IMR-90 (cell line): ENCODE measurements at regions not wholly inside any gene's neighbourhood (a gene's known extent, or its start where the extent isn't known, plus 50 kb on each side); places are given as distances from the start of the nearest gene placed in this dataset.

ENCODE experiments used
- ATAC-seq: fragments of 200-7000 bp; cut with Tn5 transposase; 2 replicates; pipeline ENCODE4 v1.9.1; 2020; ENCODE audit warnings: low read depth, mild to moderate bottlenecking, moderate library complexity
- BruUV-seq: library from RNA; stranded (reverse); fragments of 400-500 nt; replicated peaks from 2 replicates; lab custom pipeline; 2021; lab: Mats Ljungman, UMichigan
- CTCF ChIA-PET: fragments of 300-600 bp; formaldehyde crosslinking; extraction: SDS; loops from one replicate; lab custom pipeline; 2021; ENCODE audit warnings: antibody characterized with exemption; lab: Yijun Ruan, JAX
- POLR2A ChIA-PET: fragments of 300-600 bp; sonication (Branson Sonifier 250); formaldehyde crosslinking; loops from one replicate; lab custom pipeline; 2022; ENCODE audit warnings: antibody characterized with exemption; ENCODE audit not compliant: unreplicated experiment; lab: Charles Lee
- DNase-seq: peaks from one replicate; pipeline ENCODE4 v3.0.0; 2013
- H2AFZ ChIP-seq: replicated peaks from 2 replicates; pipeline ENCODE3; 2013; ENCODE audit warnings: low read length, mild to moderate bottlenecking; ENCODE audit not compliant: poor library complexity
- H2AK5ac ChIP-seq: 2 replicates; pipeline ENCODE4 v1.6.1; 2013; ENCODE audit warnings: low read depth, low read length, inconsistent platforms
- H2AK9ac ChIP-seq: replicated peaks from 2 replicates; pipeline ENCODE3; 2013; ENCODE audit warnings: mild to moderate bottlenecking, low read depth, low read length, moderate library complexity; ENCODE audit not compliant: poor library complexity
- H2BK120ac ChIP-seq: 2 replicates; pipeline ENCODE4 v1.6.1; 2013; ENCODE audit warnings: low read depth, low read length, inconsistent platforms
- H2BK15ac ChIP-seq: 3 replicates; pipeline ENCODE4 v1.6.1; 2013; ENCODE audit warnings: low read depth, low read length, inconsistent platforms
- H2BK20ac ChIP-seq: 2 replicates; pipeline ENCODE4 v1.6.1; 2013; ENCODE audit warnings: low read depth, mild to moderate bottlenecking, inconsistent platforms, low read length, moderate library complexity
- H2BK5ac ChIP-seq: 2 replicates; pipeline ENCODE4 v1.6.1; 2013; ENCODE audit warnings: mild to moderate bottlenecking, low read depth, low read length, inconsistent platforms; ENCODE audit not compliant: poor library complexity, severe bottlenecking
- H3K14ac ChIP-seq: replicated peaks from 2 replicates; pipeline ENCODE4 v1.6.1; 2013; ENCODE audit warnings: low read depth, low read length, inconsistent platforms
- H3K18ac ChIP-seq: 2 replicates; pipeline ENCODE4 v1.6.1; 2013; ENCODE audit warnings: low read depth, low read length, control low read depth
- H3K23ac ChIP-seq: 2 replicates; pipeline ENCODE4 v1.6.1; 2013; ENCODE audit warnings: low read depth, low read length, inconsistent platforms
- H3K27ac ChIP-seq: 2 replicates; pipeline ENCODE4 v1.5.1; 2013; ENCODE audit warnings: mild to moderate bottlenecking, control low read depth, low read length; ENCODE audit not compliant: insufficient read depth
- H3K27me3 ChIP-seq: 2 replicates; pipeline ENCODE4 v1.6.1; 2013; ENCODE audit warnings: low read length; ENCODE audit not compliant: control insufficient read depth, insufficient read depth
- H3K36me3 ChIP-seq: 2 replicates; pipeline ENCODE4 v1.6.1; 2013; ENCODE audit warnings: low read length, mixed read lengths; ENCODE audit not compliant: control insufficient read depth, insufficient read depth
- H3K4ac ChIP-seq: 2 replicates; pipeline ENCODE4 v1.6.1; 2013; ENCODE audit warnings: low read depth, low read length, inconsistent platforms
- H3K4me1 ChIP-seq: 2 replicates; pipeline ENCODE4 v1.6.1; 2013; ENCODE audit warnings: low read length, mixed read lengths; ENCODE audit not compliant: control insufficient read depth, insufficient read depth
- H3K4me2 ChIP-seq: 2 replicates; pipeline ENCODE4 v1.6.1; 2013; ENCODE audit warnings: low read depth, mild to moderate bottlenecking, control low read depth, low read length, moderate library complexity
- H3K4me3 ChIP-seq: 2 replicates; pipeline ENCODE4 v1.5.1; 2013; ENCODE audit warnings: low read depth, mild to moderate bottlenecking, control low read depth, low read length, moderate library complexity; ENCODE audit not compliant: insufficient read depth
- H3K56ac ChIP-seq: 2 replicates; pipeline ENCODE4 v1.6.1; 2013; ENCODE audit warnings: low read length, inconsistent platforms; ENCODE audit not compliant: insufficient read depth; ENCODE audit errors: extremely low read depth
- H3K79me1 ChIP-seq, 2 experiments: 2 replicates each; pipeline ENCODE4 v1.6.1; 2013; ENCODE audit warnings: low read length in 2 of 2, inconsistent platforms in 1 of 2, low read depth in 1 of 2
- H3K9ac ChIP-seq: 2 replicates; pipeline ENCODE4 v1.6.1; 2013; ENCODE audit warnings: low read depth, low read length, control low read depth
- H3K9me1 ChIP-seq: 2 replicates; pipeline ENCODE4 v1.6.1; 2013; ENCODE audit warnings: low read length, inconsistent platforms; ENCODE audit not compliant: insufficient read depth
- H3K9me3 ChIP-seq: 2 replicates; pipeline ENCODE4 v1.6.1; 2013; ENCODE audit warnings: low read length; ENCODE audit not compliant: control insufficient read depth, insufficient read depth
- H4K20me1 ChIP-seq: 2 replicates; pipeline ENCODE4 v1.6.1; 2013; ENCODE audit warnings: low read length, inconsistent platforms; ENCODE audit not compliant: insufficient read depth
- H4K5ac ChIP-seq: 2 replicates; pipeline ENCODE4 v1.6.1; 2013; ENCODE audit warnings: mild to moderate bottlenecking, low read depth, low read length, control low read depth
- H4K8ac ChIP-seq, 2 experiments: 2 replicates each; pipeline ENCODE4 v1.6.1; 2013; ENCODE audit warnings: low read depth in 2 of 2, low read length in 2 of 2, control low read depth in 1 of 2, inconsistent platforms in 1 of 2
- H4K91ac ChIP-seq: 2 replicates; pipeline ENCODE4 v1.6.1; 2013; ENCODE audit warnings: low read depth, low read length, inconsistent platforms; ENCODE audit not compliant: insufficient read depth
- BHLHE40 ChIP-seq: fragments of 150-350 bp; IDR thresholded peaks from 2 replicates; pipeline ENCODE4 v1.6.1; 2016; ENCODE audit warnings: mild to moderate bottlenecking, low read depth, low read length
- CHD1 ChIP-seq: IDR thresholded peaks from 2 replicates; pipeline ENCODE4 v1.6.1; 2012; ENCODE audit warnings: low read depth, low read length, improper control_type of control experiment
- MAFK ChIP-seq: IDR thresholded peaks from 2 replicates; pipeline ENCODE4 v1.6.1; 2012; ENCODE audit warnings: low read depth, low read length, improper control_type of control experiment
- MXI1 ChIP-seq: IDR thresholded peaks from 2 replicates; pipeline ENCODE4 v1.6.1; 2012; ENCODE audit warnings: low read depth, mild to moderate bottlenecking, low read length, moderate library complexity, borderline replicate concordance
- NFE2L2 ChIP-seq: fragments of 150-350 bp; IDR thresholded peaks from 2 replicates; pipeline ENCODE4 v1.6.1; 2016; ENCODE audit warnings: low read depth, mild to moderate bottlenecking, low read length
- POLR2A ChIP-seq: IDR thresholded peaks from 2 replicates; pipeline ENCODE4 v1.6.1; 2012; ENCODE audit warnings: mild to moderate bottlenecking, low read depth, low read length
- RAD21 ChIP-seq: IDR thresholded peaks from 2 replicates; pipeline ENCODE4 v1.6.1; 2012; ENCODE audit warnings: low read length, improper control_type of control experiment
- RCOR1 ChIP-seq: IDR thresholded peaks from 2 replicates; pipeline ENCODE4 v1.6.1; 2012; ENCODE audit warnings: mild to moderate bottlenecking, low read length, improper control_type of control experiment; ENCODE audit not compliant: insufficient replicate concordance
- RFX5 ChIP-seq: IDR thresholded peaks from 2 replicates; pipeline ENCODE4 v1.8.0; 2012; ENCODE audit warnings: low read depth, mild to moderate bottlenecking, low read length, moderate library complexity
- SMC3 ChIP-seq: fragments of 150-350 bp; IDR thresholded peaks from 2 replicates; pipeline ENCODE4 v1.6.1; 2016; ENCODE audit warnings: low read depth, mild to moderate bottlenecking, antibody characterized with exemption, low read length, moderate library complexity
- USF2 ChIP-seq: fragments of 150-350 bp; IDR thresholded peaks from 2 replicates; pipeline ENCODE4 v1.6.1; 2017; ENCODE audit warnings: mild to moderate bottlenecking, antibody characterized with exemption, low read length, low read depth
- WGBS, 2 experiments: methylation state at CpG; one replicate each; pipeline versions ENCODE4 v1.1.5 to v1.1.7; 2013; ENCODE audit warnings: missing lambda C conversion rate in 2 of 2; ENCODE audit not compliant: insufficient read length in 1 of 2; ENCODE audit errors: extremely low coverage in 2 of 2; 5-methylcytosine and 5-hydroxymethylcytosine counted together
- dilution Hi-C: fragments of 300-500 bp; cut with HindIII; formaldehyde crosslinking; loops from one replicate; pipeline ENCODE4 v1.14.3; 2018; ENCODE audit warnings: low sequenced_read_pairs; ENCODE audit not compliant: unreplicated experiment
- in situ Hi-C: fragments of 300-500 bp; cut with MboI; formaldehyde crosslinking; loops from 3 replicates; pipeline ENCODE4 v1.14.3; 2019; ENCODE audit warnings: low sequenced_read_pairs, inconsistent platforms, mixed read lengths
- intact Hi-C: fragments of 100-400 bp; cut with micrococcal nuclease; formaldehyde crosslinking; loops from 2 replicates; pipeline ENCODE4 v1.10.0; 2022

DNA sequence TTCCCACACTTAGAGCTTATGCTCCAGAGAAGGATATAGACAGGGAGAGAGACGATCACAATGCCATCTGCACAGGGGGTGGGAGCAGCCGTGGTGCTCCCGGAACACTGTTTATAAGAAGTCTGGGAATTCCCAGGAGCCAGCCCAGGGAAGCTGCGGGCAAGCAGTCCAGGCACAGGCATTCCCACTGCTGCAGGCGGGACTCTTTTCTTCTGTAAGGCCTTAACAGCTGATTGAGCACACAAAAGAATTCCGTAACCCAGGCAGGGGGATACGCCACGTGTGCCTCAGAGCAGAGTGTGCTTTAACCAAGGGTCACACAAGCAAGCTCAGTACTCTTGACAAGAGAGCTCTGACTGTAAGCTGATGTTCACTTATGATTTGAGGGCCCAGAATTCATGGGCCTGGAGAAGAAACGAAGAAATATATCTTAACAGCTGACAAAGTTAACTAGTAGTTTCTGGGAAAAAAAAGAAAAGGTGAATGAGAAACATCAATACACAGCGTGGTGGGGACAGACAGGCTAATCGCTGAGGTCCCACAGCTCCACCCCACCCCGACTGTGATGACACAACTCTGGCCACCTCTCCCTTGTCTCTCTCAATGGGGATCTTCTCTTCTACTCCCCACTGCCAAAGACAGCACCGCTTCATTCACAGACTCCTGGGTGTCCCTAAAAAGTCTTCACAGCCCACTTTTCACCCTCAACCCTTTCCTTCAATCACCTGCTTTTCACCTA, 85.9 kb upstream of the SIMC1 start:
- POLR2A ChIA-PET, result no interaction called here
- in situ Hi-C loops, result no loop called here

More for the DNA sequence above, 85.9 kb upstream of the SIMC1 start:
- dilution Hi-C loops, result no loop called here
- Histone ChIP-seq H3K9ac (no peak overlapping the region), H3K23ac (no peak overlapping the region), H3K4me1 (peaks cover 21% of the 10 kb centered on the region), H3K9me3 (no peaks in the 10 kb centered on the region), H2AK9ac (no peak overlapping the region), H3K14ac (no peak overlapping the region), H4K8ac (no peak overlapping the region), H4K5ac (no peak overlapping the region; the same call in 1 of the 2 replicates), H2BK120ac (no peak overlapping the region), H4K91ac (peak overlapping the region; percentile 65; the same call in 1 of the 2 replicates), H3K79me1 (no peaks in the 10 kb centered on the region), H2AFZ (no peak overlapping the region), H3K18ac (0 out of 2 replicates have a peak overlapping the region, but pooled peaks have one; percentile 9), H3K9me1 (peaks cover 10% of the 10 kb centered on the region; the same call in 1 of the 2 replicates), H2BK5ac (no peak overlapping the region), H3K27ac (no peak overlapping the region), H3K4me3 (no peak overlapping the region), H3K56ac (no peak overlapping the region), H2AK5ac (peak overlapping the region; percentile 20; the same call in 1 of the 2 replicates), H2BK20ac (no peak overlapping the region), H3K4ac (0 out of 2 replicates have a peak overlapping the region, but pooled peaks have one; percentile 23), H2BK15ac (no peak overlapping the region), H3K36me3 (no peaks in the 10 kb centered on the region), H3K27me3 (peaks cover 2% of the 10 kb centered on the region; the same call in 1 of the 2 replicates), H3K4me2 (no peak overlapping the region), H4K20me1 (peaks cover 3% of the 10 kb centered on the region; the same call in 1 of the 2 replicates)
- CTCF ChIA-PET, result no interaction called here
- no peak for TF ChIP-seq POLR2A
- no peak for TF ChIP-seq MXI1
- no peak for TF ChIP-seq RCOR1
- no peak for TF ChIP-seq BHLHE40
- no peak for TF ChIP-seq CHD1
- no peak for TF ChIP-seq NFE2L2
- TF ChIP-seq RAD21, result no peak
- no peak for TF ChIP-seq RFX5
- no peak for TF ChIP-seq MAFK
- no peak for TF ChIP-seq SMC3
- no peak for TF ChIP-seq USF2
- DNase-seq (peak; percentile 48), ATAC-seq (peak; percentile 5; the same call in 1 of the 2 replicates)
- 41% methylated on average over 6 of the region's 13 CpGs; no CpG with 5 or more reads in 1 of the 2 experiments for WGBS, 2 experiments
- intact Hi-C loops, result loop anchor here (5.0 kb wide), 1 partner anchor 210 kb away; the partner anchor contains the start of gene KIAA1191
- no TSS peak for BruUV-seq
